ENCODE measurements at regions not wholly inside any gene's neighbourhood (a gene's known extent, or its start where the extent isn't known, plus 50 kb on each side); places are given as distances from the start of the nearest gene placed in this dataset.

DNA sequence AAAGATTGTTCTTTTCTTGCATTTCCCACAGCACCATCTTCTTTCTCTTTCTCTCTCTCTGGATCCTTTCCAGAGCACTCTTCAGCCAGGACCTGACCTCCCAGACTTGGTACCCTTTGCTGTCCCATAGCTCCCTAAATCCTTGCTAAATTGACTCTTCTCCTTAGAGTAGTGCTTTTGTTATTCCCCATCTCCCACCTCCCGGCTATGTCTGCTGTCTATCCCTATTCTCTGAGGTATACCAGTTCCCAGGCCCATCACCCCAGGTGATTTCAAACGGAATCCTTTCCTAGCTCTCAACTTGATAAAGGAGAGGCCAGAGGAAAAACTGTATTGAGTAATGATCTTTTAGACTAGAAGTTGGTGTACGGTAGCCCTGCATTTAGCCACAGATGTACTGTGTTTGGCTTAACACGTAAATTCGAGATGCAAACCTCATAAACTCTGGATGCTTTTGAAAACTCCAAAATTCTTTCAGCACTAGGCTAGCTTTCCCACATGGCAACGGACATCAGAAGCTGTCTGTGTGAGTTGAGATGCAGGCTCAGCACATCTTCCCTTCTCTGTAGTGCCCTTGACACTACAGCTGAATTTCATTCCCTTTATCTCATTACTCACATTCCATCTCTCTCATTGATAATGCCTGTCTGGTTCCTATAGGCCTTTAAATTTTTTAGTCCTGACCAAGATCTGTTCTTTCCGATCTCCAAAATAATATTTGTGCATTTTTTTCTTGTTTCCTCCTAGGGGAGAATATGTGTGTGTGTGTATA, 320.8 kb upstream of the ITGA1 start:
- Histone ChIP-seq H3K18ac (ENCODE audit: extremely low read depth, low read length) (no peak overlapping the region), H2BK5ac (ENCODE audit: low read depth, low read length) (no peak overlapping the region), H3K4me2 (ENCODE audit: insufficient read depth in 1 of 2, low read depth in 2 of 2, low read length in 2 of 2) (no peak overlapping the region), H2BK12ac (ENCODE audit: low read depth, low read length) (no peak overlapping the region), H4K91ac (replicated peaks; ENCODE audit: insufficient read length, low read length) (no peak overlapping the region), H3K23ac (ENCODE audit: insufficient read length) (no peak overlapping the region), H2BK120ac (replicated peaks; ENCODE audit: low read depth, low read length) (no peak overlapping the region), H3K14ac (ENCODE audit: insufficient read length) (no peak overlapping the region), H3K9me3 (ENCODE audit: insufficient read depth in 2 of 2, low read depth in 1 of 2, low read length in 1 of 2) (no peaks in the 10 kb centered on the region), H3K79me1 (ENCODE audit: low read depth, low read length) (no peaks in the 10 kb centered on the region), H4K20me1 (replicated peaks in 1 of 2; ENCODE audit: control insufficient read depth in 1 of 2, insufficient read depth in 2 of 2, low read length in 2 of 2) (no peaks in the 10 kb centered on the region), H2BK15ac (ENCODE audit: low read length) (no peak overlapping the region), H3K4me3 (ENCODE audit: extremely low read depth in 1 of 4, insufficient read depth in 2 of 4, low read depth in 3 of 4, low read length in 4 of 4) (no peak overlapping the region), H3K4me1 (replicated peaks in 1 of 4; ENCODE audit: control insufficient read depth in 3 of 4, insufficient read depth in 4 of 4, low read length in 3 of 4) (no peaks in the 10 kb centered on the region), H2AFZ (ENCODE audit: low read length) (no peak overlapping the region), H3K27me3 (replicated peaks in 1 of 4; ENCODE audit: control insufficient read depth in 3 of 4, extremely low read depth in 1 of 4, insufficient read depth in 3 of 4, low read length in 3 of 4) (no peaks in the 10 kb centered on the region), H3K36me3 (ENCODE audit: control insufficient read depth in 2 of 4, insufficient read depth in 4 of 4, low read length in 3 of 4) (no peaks in the 10 kb centered on the region), H2AK5ac (ENCODE audit: low read depth, low read length) (no peak overlapping the region), H3K9ac (replicated peaks in 1 of 4; ENCODE audit: extremely low read depth in 1 of 4, low read depth in 3 of 4, low read length in 3 of 4) (no peak overlapping the region), H2BK20ac (ENCODE audit: low read length) (no peak overlapping the region), H3K23me2 (ENCODE audit: low read depth, low read length) (no peaks in the 10 kb centered on the region), H3K79me2 (ENCODE audit: control insufficient read depth in 1 of 2, insufficient read depth in 2 of 2, low read length in 2 of 2) (no peaks in the 10 kb centered on the region), H3K4ac (replicated peaks; ENCODE audit: insufficient read length, low read depth, low read length) (no peak overlapping the region), H4K5ac (ENCODE audit: insufficient read length, low read depth, low read length) (no peak overlapping the region), H4K8ac (ENCODE audit: extremely low read depth, insufficient read depth, low read length) (no peak overlapping the region), H3K27ac (ENCODE audit: low read depth, low read length) (no peak overlapping the region), H3K56ac (replicated peaks; ENCODE audit: insufficient read length, low read depth, low read length) (no peak overlapping the region)
- no peak for FAIRE-seq
- DNase-seq (ENCODE audit: low read depth in 1 of 2, low spot score in 2 of 2) = no peak
- ChIA-PET POLR2A (ENCODE audit: partially characterized antibody) (no interaction called here), CTCF (ENCODE audit: partially characterized antibody) (interaction anchor here (0.7 to 1.5 kb wide), 2 partner anchors 18 to 614 kb away, joined by 3 read pairs; no protein-coding TSS in a partner anchor)
- 89% methylated on average over 7 of the region's 7 CpGs; no CpG with 5 or more reads in 1 of the 2 experiments for WGBS, 2 experiments (ENCODE audit: extremely low coverage in 1 of 2, insufficient coverage in 1 of 2, insufficient read length in 1 of 2, insufficient replicate concordance in 2 of 2, low coverage in 1 of 2, low lambda C conversion rate in 2 of 2, missing lambda C conversion rate in 1 of 2)
- TF ChIP-seq PHF8 (conservative IDR thresholded peaks at IDR 0.05; ENCODE audit: low read depth, low read length) = no peak
- no peak for TF ChIP-seq SIN3A (conservative IDR thresholded peaks at IDR 0.05 in 1 of 2, IDR thresholded peaks at IDR 0.05 in 1 of 2; ENCODE audit: low read depth in 1 of 2, low read length in 2 of 2)
- TF ChIP-seq KDM5A (IDR thresholded peaks at IDR 0.05; ENCODE audit: low read length) = no peak
- TF ChIP-seq, protein P1, sequence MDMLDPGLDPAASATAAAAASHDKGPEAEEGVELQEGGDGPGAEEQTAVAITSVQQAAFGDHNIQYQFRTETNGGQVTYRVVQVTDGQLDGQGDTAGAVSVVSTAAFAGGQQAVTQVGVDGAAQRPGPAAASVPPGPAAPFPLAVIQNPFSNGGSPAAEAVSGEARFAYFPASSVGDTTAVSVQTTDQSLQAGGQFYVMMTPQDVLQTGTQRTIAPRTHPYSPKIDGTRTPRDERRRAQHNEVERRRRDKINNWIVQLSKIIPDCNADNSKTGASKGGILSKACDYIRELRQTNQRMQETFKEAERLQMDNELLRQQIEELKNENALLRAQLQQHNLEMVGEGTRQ (IDR thresholded peaks at IDR 0.05; ENCODE audit: low read length) = no peak
- TF ChIP-seq ZNF274 (IDR thresholded peaks at IDR 0.05; ENCODE audit: borderline replicate concordance, extremely low read depth, low read length) = no peak
- no peak for TF ChIP-seq GABPA (IDR thresholded peaks at IDR 0.05; ENCODE audit: borderline replicate concordance, insufficient read depth, low read length)
- no peak for TF ChIP-seq NRF1 (IDR thresholded peaks at IDR 0.05; ENCODE audit: low read depth, low read length)
- TF ChIP-seq SP2 (IDR thresholded peaks at IDR 0.05; ENCODE audit: low read length) = no peak
- TF ChIP-seq RBBP5 (IDR thresholded peaks at IDR 0.05; ENCODE audit: borderline replicate concordance, low read depth, low read length) = no peak
- TF ChIP-seq POLR2A (IDR thresholded peaks at IDR 0.05; ENCODE audit: control extremely low read depth in 1 of 2, low read depth in 2 of 2, low read length in 2 of 2) = no peak
- no peak for TF ChIP-seq CEBPB (IDR thresholded peaks at IDR 0.05; ENCODE audit: low read depth, low read length)
- TF ChIP-seq RXRA (IDR thresholded peaks at IDR 0.05; ENCODE audit: insufficient read depth, low read depth, low read length) = no peak
- no peak for TF ChIP-seq FOSL1 (IDR thresholded peaks at IDR 0.05; ENCODE audit: insufficient read depth, low read depth, low read length)

Data from H1 (cell line).